ENCODE measurements at regions not wholly inside any gene's neighbourhood (a gene's known extent, or its start where the extent isn't known, plus 50 kb on each side); places are given as distances from the start of the nearest gene placed in this dataset.

GRCh38 chr4:157795495-157795894 lies 377.3 kb downstream of the GASK1B start:
- no peak for TF ChIP-seq CTCF (IDR thresholded peaks at IDR 0.05)
- no peak for TF ChIP-seq POLR2A (IDR thresholded peaks at IDR 0.05)

Data from testis (tissue), 2 donors.